ENCODE measurements at regions not wholly inside any gene's neighbourhood (a gene's known extent, or its start where the extent isn't known, plus 50 kb on each side); places are given as distances from the start of the nearest gene placed in this dataset.
A peak's percentile ranks its signal among the peaks of the same experiment; 100 is the strongest.

GRCh38 chr3:194070220-194070633 lies 65.7 kb upstream of the HES1 start:
- H3K36me3 ChIP-seq (ENCODE audit: control insufficient read depth, insufficient read depth, low read length), result no peaks in the 10 kb centered on the region
- peak overlapping the region; percentile 27 for H3K4me3 ChIP-seq (ENCODE audit: extremely low read depth, insufficient read depth, low read length, poor library complexity, severe bottlenecking)
- peaks cover 29% of the 10 kb centered on the region for H3K9me3 ChIP-seq (ENCODE audit: control insufficient read depth, low read length)
- 77 to 80% methylated on average over 10 to 11 of the region's 15 CpGs for WGBS, 2 experiments (ENCODE audit: insufficient coverage in 2 of 2)
- H3K4me1 ChIP-seq (ENCODE audit: control insufficient read depth, insufficient read depth, low read length, poor library complexity, severe bottlenecking), result peaks cover 9% of the 10 kb centered on the region
- peak overlapping the region; percentile 86 for H3K27ac ChIP-seq (ENCODE audit: low read depth, low read length, severe bottlenecking)

DNA sequence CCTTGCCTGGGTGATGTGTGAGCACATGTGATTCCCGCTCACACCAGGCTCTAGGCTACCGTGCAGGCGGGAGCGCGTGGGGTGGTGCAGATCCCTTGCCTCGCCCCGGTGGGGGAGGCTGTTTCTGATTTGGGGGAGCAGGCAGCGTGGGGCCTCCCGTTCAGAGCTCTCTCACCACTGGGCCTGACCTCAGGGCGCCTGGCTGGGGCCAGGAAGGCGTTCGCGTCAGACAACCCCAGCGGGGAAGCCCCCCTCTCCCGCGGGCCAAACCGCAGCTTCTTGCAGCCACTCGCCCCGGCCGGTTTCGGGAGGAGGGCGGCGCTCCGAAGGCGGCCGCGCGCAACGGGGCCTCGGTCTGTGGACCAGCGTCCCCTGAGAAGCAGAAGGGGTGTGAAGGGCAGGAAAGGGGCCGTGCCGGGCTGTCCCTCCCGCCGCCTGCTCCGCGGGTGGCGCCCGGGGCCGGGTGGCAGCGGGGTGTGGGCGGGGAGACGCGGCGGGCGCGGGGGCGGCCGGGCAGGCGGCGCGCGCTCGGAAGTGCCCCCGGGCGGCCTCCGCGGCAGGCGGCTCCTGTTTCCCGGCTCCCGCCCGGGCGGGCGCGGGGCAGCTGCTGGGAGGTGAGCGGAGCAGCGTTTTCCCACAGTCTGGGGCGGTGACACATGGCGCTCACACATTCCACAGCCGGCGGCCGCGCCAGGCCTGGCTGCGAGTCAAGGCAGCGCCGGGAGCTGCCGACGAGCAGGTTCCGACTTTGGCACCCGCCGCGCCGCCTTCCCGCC lies 65.1 kb upstream of the HES1 start:
- 1 to 2% methylated on average over 57 to 68 of the region's 84 CpGs for WGBS, 2 experiments (ENCODE audit: insufficient coverage in 2 of 2)
- Histone ChIP-seq H3K4me1 (ENCODE audit: control insufficient read depth, insufficient read depth, low read length, poor library complexity, severe bottlenecking) (peaks cover 15% of the 10 kb centered on the region), H3K9me3 (ENCODE audit: control insufficient read depth, low read length) (peaks cover 29% of the 10 kb centered on the region), H3K4me3 (ENCODE audit: extremely low read depth, insufficient read depth, low read length, poor library complexity, severe bottlenecking) (peak overlapping the region; percentile 27), H3K36me3 (ENCODE audit: control insufficient read depth, insufficient read depth, low read length) (no peaks in the 10 kb centered on the region), H3K27ac (ENCODE audit: low read depth, low read length, severe bottlenecking) (peak overlapping the region; percentile 86)

GRCh38 chr3:194072097-194072428 lies 63.9 kb upstream of the HES1 start:
- WGBS, 2 experiments (ENCODE audit: insufficient coverage in 2 of 2), result 83 to 100% methylated on average over 3 to 5 of the region's 9 CpGs
- Histone ChIP-seq H3K27ac (ENCODE audit: low read depth, low read length, severe bottlenecking) (no peak overlapping the region), H3K4me3 (ENCODE audit: extremely low read depth, insufficient read depth, low read length, poor library complexity, severe bottlenecking) (no peak overlapping the region), H3K9me3 (ENCODE audit: control insufficient read depth, low read length) (peaks cover 25% of the 10 kb centered on the region), H3K4me1 (ENCODE audit: control insufficient read depth, insufficient read depth, low read length, poor library complexity, severe bottlenecking) (peaks cover 15% of the 10 kb centered on the region), H3K36me3 (ENCODE audit: control insufficient read depth, insufficient read depth, low read length) (no peaks in the 10 kb centered on the region)

DNA sequence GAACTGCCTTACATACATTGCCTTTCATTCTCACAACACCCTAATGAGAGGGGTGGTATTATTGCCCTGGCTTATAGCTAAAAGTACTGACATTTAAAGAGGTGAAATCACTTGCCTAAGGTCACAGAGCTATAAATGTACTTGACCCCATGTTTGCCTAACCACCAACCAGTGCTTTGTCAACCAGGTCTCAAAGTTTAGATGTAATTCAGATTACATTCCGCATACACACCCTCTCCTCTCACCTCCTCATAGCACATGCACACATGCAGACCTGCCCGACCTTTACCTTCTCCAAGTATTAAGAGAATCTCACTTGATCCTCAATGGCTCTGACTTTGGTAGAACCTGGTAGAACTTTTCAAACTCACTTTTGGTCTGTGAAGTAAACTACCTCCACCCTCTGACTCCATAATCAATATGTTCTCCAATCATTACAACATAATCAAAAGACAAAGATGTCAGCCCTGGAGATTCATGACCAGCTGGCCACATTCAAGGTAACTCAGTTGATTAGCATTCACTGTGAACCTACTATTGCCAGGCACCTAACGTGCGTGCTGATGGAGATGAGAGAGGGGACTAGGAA lies 63.2 kb upstream of the HES1 start:
- Histone ChIP-seq H3K4me3 (ENCODE audit: extremely low read depth, insufficient read depth, low read length, poor library complexity, severe bottlenecking) (no peak overlapping the region), H3K27ac (ENCODE audit: low read depth, low read length, severe bottlenecking) (no peak overlapping the region), H3K9me3 (ENCODE audit: control insufficient read depth, low read length) (peaks cover 18% of the 10 kb centered on the region), H3K36me3 (ENCODE audit: control insufficient read depth, insufficient read depth, low read length) (no peaks in the 10 kb centered on the region), H3K4me1 (ENCODE audit: control insufficient read depth, insufficient read depth, low read length, poor library complexity, severe bottlenecking) (peaks cover 15% of the 10 kb centered on the region)
- WGBS, 2 experiments (ENCODE audit: insufficient coverage in 2 of 2), result 85 to 97% methylated on average over 2 to 4 of the region's 4 CpGs

- peaks cover 15% of the 10 kb centered on the region for H3K4me1 ChIP-seq (ENCODE audit: control insufficient read depth, insufficient read depth, low read length, poor library complexity, severe bottlenecking)
- no peaks in the 10 kb centered on the region for H3K36me3 ChIP-seq (ENCODE audit: control insufficient read depth, insufficient read depth, low read length)
- WGBS, 2 experiments (ENCODE audit: insufficient coverage in 2 of 2), result no CpG with 5 or more reads among the region's 1 CpG
- H3K4me3 ChIP-seq (ENCODE audit: extremely low read depth, insufficient read depth, low read length, poor library complexity, severe bottlenecking), result no peak overlapping the region
- no peak overlapping the region for H3K27ac ChIP-seq (ENCODE audit: low read depth, low read length, severe bottlenecking)
- peaks cover 13% of the 10 kb centered on the region for H3K9me3 ChIP-seq (ENCODE audit: control insufficient read depth, low read length)
These were observed 62.0 kb upstream of the HES1 start for GRCh38 chr3:194073926-194074325.

DNA sequence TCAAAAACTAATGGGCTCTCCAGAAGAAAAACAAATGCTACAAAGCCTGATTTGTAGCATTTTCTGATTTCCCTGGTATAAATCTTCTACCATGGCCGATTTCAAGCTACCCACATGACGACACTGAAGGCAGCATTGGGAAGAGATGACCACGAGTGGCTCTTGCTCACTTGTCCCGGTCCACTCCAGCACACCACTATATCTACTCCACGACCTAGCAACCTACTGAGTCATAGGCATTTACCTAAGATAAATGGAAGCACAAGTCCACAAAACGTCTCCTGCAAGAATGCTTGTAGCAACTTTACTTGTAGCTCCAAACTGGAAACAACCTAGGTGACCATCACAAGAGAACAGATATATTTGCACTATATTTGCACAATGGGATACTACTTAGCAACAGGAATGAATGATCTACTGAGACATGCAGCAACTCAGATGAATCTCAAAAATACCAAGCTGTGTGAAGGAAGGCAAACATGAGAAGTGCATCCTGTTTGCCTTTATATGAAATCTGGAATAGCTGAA lies 60.8 kb upstream of the HES1 start:
- Histone ChIP-seq H3K36me3 (ENCODE audit: control insufficient read depth, insufficient read depth, low read length) (no peaks in the 10 kb centered on the region), H3K9me3 (ENCODE audit: control insufficient read depth, low read length) (peaks cover under 1% of the 10 kb centered on the region), H3K4me3 (ENCODE audit: extremely low read depth, insufficient read depth, low read length, poor library complexity, severe bottlenecking) (no peak overlapping the region), H3K27ac (ENCODE audit: low read depth, low read length, severe bottlenecking) (no peak overlapping the region), H3K4me1 (ENCODE audit: control insufficient read depth, insufficient read depth, low read length, poor library complexity, severe bottlenecking) (peaks cover 13% of the 10 kb centered on the region)
- 86 to 92% methylated on average over 4 to 6 of the region's 6 CpGs for WGBS, 2 experiments (ENCODE audit: insufficient coverage in 2 of 2)

- Histone ChIP-seq H3K27ac (ENCODE audit: low read depth, low read length, severe bottlenecking) (no peak overlapping the region), H3K4me1 (ENCODE audit: control insufficient read depth, insufficient read depth, low read length, poor library complexity, severe bottlenecking) (peaks cover 13% of the 10 kb centered on the region), H3K4me3 (ENCODE audit: extremely low read depth, insufficient read depth, low read length, poor library complexity, severe bottlenecking) (no peak overlapping the region), H3K36me3 (ENCODE audit: control insufficient read depth, insufficient read depth, low read length) (no peaks in the 10 kb centered on the region), H3K9me3 (ENCODE audit: control insufficient read depth, low read length) (no peaks in the 10 kb centered on the region)
- 86 to 88% methylated on average over 3 of the region's 6 CpGs for WGBS, 2 experiments (ENCODE audit: insufficient coverage in 2 of 2)
These were observed 60.0 kb upstream of the HES1 start for GRCh38 chr3:194075802-194076460.

DNA sequence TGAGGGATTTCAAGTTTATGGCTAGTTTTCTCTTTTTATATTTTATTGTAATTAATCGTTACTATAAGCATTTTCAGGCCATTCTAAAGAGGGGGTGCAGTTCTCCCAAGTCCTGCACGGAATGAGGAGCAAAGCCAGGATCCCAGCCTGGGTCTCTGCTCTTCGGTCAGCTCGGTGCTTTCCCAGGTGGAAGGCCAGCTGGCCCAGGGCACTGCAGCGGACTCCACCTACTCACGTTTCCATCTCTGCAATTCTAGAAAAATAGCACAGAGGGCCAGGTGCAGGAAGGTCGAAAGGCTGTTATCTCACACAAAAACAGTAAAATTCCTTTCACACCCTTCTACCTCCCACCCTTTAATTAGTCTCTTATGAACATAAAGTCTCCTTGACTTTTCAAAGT lies 59.5 kb upstream of the HES1 start:
- 73 to 83% methylated on average over 5 to 7 of the region's 7 CpGs for WGBS, 2 experiments (ENCODE audit: insufficient coverage in 2 of 2)
- Histone ChIP-seq H3K36me3 (ENCODE audit: control insufficient read depth, insufficient read depth, low read length) (no peaks in the 10 kb centered on the region), H3K9me3 (ENCODE audit: control insufficient read depth, low read length) (no peaks in the 10 kb centered on the region), H3K27ac (ENCODE audit: low read depth, low read length, severe bottlenecking) (no peak overlapping the region), H3K4me1 (ENCODE audit: control insufficient read depth, insufficient read depth, low read length, poor library complexity, severe bottlenecking) (peaks cover 13% of the 10 kb centered on the region), H3K4me3 (ENCODE audit: extremely low read depth, insufficient read depth, low read length, poor library complexity, severe bottlenecking) (no peak overlapping the region)

DNA sequence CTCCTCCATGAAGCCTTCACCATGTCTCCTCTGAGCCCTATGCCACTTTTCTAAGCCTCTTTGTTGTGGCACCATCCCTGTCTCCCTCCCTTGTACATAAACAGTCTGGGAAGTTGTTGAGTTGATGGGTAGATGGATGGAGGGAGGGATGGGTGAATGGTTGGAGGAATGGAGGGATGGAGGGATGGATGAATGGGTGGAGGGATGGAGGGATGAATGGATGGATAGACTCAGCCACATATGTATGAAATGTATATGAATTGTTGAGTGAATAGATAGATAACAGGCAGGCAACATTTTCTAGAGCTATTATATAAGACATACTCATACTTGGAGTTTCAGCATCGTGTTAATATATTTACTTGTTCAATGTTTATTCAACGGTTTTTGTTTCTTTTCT lies 58.3 kb upstream of the HES1 start:
- H3K27ac ChIP-seq (ENCODE audit: low read depth, low read length, severe bottlenecking), result no peak overlapping the region
- no peak overlapping the region for H3K4me3 ChIP-seq (ENCODE audit: extremely low read depth, insufficient read depth, low read length, poor library complexity, severe bottlenecking)
- peaks cover 18% of the 10 kb centered on the region for H3K4me1 ChIP-seq (ENCODE audit: control insufficient read depth, insufficient read depth, low read length, poor library complexity, severe bottlenecking)
- H3K9me3 ChIP-seq (ENCODE audit: control insufficient read depth, low read length), result no peaks in the 10 kb centered on the region
- no CpG with 5 or more reads among the region's 2 CpGs for WGBS, 2 experiments (ENCODE audit: insufficient coverage in 2 of 2)
- H3K36me3 ChIP-seq (ENCODE audit: control insufficient read depth, insufficient read depth, low read length), result no peaks in the 10 kb centered on the region

GRCh38 chr3:194078045-194078821 lies 57.7 kb upstream of the HES1 start:
- Histone ChIP-seq H3K36me3 (ENCODE audit: control insufficient read depth, insufficient read depth, low read length) (no peaks in the 10 kb centered on the region), H3K9me3 (ENCODE audit: control insufficient read depth, low read length) (no peaks in the 10 kb centered on the region), H3K27ac (ENCODE audit: low read depth, low read length, severe bottlenecking) (no peak overlapping the region), H3K4me3 (ENCODE audit: extremely low read depth, insufficient read depth, low read length, poor library complexity, severe bottlenecking) (no peak overlapping the region), H3K4me1 (ENCODE audit: control insufficient read depth, insufficient read depth, low read length, poor library complexity, severe bottlenecking) (peaks cover 24% of the 10 kb centered on the region)
- 75 to 87% methylated on average over 3 of the region's 8 CpGs for whole genome bisulfite sequencing, 2 experiments (ENCODE audit: insufficient coverage in 2 of 2)

Data from mesodermal cell (in vitro differentiated cells).